ENCODE measurements at regions not wholly inside any gene's neighbourhood (a gene's known extent, or its start where the extent isn't known, plus 50 kb on each side); places are given as distances from the start of the nearest gene placed in this dataset.
"Not testable (repeated sequence)": the region's sequence is repeated elsewhere in the genome, so short reads cannot be mapped to it uniquely, and the experiment has no call there.

DNA sequence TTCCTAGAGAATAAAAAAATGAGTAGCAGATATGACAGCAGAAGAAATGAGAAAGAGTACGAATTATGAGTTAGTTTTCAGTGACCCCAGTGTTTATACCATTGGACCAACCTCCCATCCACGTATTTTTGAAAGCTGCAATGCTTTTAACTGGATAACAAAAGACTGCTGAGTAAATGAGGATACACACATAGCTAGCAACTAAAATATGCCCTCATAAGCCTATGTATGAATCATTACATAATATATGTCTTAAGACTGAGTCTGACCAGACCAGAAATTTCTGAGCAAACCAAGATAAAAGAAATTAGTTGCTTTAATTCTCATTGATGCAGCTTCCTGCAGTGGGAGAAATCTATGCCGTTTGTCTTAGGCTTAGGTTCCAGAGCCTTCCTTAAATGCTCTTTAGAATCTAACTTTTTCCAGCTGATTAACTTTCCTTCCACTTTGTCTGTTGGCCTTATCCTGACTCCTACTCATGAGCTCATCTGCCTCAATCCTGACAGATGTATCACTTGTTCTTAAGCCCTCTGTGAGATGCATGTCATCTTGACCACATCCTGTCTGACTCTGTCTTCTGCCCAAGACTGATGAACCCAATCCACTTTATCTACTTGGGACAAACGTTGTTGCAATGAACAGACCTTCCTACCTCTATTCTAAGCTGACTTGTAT is 301.4 kb upstream of the AADAT start:
- DNase-seq: no peak

- no peak for DNase-seq
Observed at GRCh38 chr4:170389411-170389810, 299.7 kb upstream of the AADAT start.

DNA sequence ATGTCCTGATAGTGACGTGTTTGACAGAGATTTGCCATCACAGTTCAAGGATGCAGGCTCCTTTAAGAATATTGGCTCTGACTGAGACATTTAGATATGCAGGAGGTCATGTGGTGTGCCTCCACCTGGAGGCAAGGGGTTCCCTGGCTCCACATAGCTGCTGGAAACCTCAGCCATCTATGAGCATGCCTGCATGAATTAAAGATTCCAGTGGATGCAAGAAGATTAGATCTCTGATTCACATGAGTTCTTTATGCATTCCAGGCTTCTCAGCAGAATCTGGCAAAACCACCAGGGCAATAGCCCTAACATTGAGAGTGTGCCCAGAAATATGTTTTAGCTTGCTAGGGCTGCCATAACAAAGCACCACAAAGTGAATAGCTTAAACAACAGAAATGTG is 298.5 kb upstream of the AADAT start:
- DNase-seq: no peak

- no peak for DNase-seq
Observed at GRCh38 chr4:170386971-170387370, 297.2 kb upstream of the AADAT start.

- no peak for DNase-seq
Observed at GRCh38 chr4:170386511-170386910, 296.8 kb upstream of the AADAT start.

- DNase-seq: no peak
Observed at GRCh38 chr4:170374770-170375169, 285.0 kb upstream of the AADAT start.

DNA sequence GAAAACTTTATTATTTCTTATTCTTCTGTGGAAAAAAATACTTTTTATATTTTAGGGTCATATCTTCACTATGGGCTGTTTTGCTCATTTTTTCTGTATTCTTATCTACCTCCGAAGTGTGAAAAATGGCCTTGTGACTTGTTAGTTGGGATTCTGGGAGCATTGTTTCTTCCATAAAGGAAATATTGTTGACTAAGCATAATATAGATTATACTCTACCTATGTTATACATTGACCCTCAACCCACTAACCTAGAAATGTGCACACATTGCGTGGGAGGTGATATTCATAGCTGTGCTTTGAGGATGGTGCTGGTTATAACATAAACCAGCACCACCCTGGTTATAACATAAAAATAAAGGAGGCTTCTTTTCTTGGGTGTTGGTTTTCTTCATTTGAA is 259.2 kb upstream of the AADAT start:
- no peak for DNase-seq

DNA sequence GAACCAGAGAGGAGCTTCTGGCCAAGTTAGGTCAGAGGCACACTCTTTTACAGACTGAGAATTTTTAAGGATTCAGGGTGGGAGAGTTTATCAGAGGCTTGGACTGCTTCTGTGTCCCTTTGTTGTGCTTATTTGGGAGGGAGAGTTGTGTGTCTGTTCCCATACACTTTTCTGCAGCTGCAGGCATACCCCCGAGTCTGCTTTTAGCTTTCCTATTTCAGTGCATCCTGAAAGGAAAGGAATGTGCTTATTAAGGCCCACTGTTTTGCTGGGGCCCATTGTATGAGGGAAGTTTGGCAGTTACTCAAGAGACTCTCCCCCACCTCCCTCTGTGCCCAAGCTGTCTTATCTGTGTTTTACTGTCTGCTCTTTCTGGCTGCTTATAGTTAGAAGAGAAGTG is 257.4 kb upstream of the AADAT start:
- not testable (repeated sequence) for DNase-seq

- no peak for DNase-seq
Observed at GRCh38 chr4:170339522-170339921, 249.8 kb upstream of the AADAT start.

GRCh38 chr4:170336238-170336775 is 246.6 kb upstream of the AADAT start:
- DNase-seq: no peak

GRCh38 chr4:170325599-170325998 is 235.8 kb upstream of the AADAT start:
- DNase-seq: no peak

- DNase-seq: no peak
Observed at GRCh38 chr4:170323623-170324022, 233.9 kb upstream of the AADAT start.

DNA sequence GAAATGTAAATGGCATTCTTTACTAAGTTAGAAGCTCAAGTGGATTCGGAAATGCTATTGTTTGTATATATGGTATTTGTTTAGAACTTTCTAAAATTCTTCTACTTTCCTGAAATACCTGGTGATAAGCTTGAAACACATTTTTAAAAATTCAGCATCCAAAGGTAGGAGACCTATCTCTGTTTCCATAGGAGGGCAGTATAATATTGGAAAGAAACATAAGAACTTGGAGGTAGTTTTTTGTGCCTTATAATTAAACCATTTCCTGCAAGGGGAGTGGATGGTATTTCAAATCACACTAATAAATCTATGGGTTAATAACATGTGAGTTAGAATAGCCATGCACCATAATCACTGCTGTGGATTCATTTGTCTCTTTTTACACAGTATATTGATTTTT is 217.4 kb upstream of the AADAT start:
- DNase-seq: no peak

DNA sequence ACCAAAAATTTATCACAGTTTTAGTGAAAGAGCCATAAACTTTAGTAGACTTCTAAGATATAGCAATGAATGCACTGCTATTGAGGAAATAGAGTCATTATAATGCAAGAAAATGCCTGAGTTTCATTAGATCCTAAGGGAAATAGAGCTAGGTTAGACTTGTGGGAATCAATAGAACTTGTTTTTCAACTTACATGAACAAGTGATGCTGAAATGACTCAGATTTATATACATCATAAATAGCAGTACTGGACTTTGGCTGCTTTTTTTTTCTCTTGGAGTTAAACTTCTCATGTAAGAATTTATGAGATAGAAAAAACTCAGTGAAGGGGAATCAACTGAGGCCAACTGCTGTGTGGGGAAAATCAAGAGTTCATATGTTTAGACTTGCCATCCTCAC is 216.5 kb upstream of the AADAT start:
- no peak for DNase-seq

DNA sequence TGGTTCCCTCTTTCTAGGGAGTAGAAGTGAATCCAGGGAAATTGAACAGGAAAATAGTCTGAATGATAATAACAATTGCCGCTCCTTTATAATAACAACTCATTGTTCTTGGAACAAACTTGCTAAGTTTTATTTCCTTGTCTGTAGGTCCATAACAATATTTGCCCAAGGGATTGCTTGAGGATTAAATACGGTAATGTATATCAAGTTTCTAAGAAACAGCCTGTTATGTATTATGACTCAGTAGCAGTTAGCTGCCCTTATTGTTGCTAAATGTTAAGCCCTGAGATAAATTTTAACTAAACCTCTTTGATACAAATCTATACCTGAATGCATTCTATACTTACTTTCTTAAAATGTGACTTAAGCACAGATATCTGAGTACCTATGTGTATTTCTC is 215.9 kb upstream of the AADAT start:
- no peak for DNase-seq

DNA sequence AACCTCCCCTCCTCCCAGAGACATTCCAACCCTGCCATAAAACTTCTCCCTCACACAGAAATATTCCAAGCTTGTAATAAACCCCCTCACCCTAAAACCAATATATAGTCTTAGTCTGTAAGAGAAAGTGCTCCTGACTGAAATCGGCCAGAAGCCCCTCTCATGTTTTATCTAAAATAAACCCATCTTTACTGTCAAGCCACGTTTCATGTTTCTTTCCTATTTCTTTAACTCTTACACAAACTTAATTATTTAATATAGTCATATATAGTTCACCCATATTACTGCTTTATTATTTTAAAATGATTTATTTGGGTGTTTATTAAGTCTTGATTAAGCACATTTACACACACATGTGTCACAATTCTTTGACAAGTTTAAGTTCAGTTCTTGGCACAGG is 191.3 kb upstream of the AADAT start:
- no peak for DNase-seq

DNA sequence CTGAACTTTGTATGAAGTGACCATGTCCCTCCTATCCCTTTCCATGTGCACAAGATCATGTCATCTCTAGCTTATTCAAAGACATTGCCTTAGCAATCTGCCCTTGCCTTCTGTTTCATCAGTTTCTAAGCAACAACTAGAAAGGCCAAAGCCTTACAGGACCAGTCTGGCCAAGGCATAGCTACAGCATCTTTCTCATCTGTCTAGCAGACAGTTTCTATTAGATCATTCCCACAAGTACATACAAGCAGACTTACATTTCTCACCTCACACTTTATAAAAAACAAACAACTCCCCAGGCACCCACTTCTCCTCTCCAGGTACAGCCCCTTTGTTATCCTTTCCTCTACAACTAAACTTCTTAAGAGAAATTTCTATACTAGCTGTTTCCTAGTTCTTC is 188.7 kb upstream of the AADAT start:
- DNase-seq: no peak

DNA sequence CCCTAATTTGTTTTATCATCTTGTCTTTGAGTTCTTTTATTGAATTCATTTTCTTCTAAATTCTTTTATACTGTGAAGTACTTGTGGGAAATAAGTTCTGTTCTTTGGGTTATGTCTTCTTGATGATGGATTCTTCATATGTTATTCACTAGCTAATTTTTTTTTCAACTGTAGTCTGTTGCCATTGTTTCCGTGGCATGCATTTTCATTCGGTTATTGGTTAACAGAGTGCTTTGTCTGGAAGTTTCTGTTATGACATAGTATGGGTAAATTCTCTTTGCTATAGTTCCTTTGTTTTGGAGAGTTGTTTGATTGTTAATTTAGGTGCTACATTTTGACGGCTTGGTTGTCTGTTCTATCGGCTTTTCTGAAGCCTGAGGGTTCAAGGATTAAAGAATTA is 184.9 kb upstream of the AADAT start:
- no peak for DNase-seq

DNA sequence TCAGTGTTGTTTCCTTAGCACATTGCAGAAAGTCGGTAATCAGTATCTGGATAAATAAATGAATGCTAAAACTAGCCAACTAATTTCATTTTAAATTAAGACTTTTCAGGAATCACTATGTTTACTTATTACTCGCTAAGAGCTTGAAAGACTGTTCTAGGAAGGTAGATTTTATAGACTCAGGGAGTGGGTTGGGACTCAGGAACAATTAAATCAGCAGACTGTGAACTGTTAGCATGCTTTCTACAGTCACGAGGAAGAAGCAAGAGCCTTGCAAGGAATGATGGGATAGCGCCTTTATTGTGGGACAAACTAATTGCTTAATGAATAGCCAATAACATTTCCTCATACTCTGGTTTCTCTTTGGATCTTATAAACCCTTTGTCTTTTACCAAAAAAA is 183.2 kb upstream of the AADAT start:
- DNase-seq: no peak

DNA sequence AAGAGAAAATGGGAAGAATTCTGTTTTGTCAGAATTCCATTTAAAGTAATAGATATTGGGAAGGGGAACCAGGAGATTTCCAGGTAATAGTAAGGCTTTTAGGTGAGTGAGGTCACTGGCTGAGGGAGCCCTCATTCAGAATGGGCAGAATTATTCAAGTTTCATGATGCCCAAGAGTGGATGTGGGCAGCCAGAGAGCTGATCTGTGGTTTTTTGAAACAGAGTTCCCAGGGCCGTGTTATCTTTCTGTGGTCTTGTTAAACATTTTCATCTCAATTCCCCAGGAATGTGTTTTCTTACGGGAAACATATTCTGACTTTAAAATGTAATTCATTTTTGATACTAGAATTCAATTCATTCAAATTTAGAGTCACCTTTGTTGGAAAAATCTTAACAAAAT is 182.0 kb upstream of the AADAT start:
- no peak for DNase-seq

- DNase-seq: no peak
Observed at GRCh38 chr4:170270628-170271027, 180.9 kb upstream of the AADAT start.

DNA sequence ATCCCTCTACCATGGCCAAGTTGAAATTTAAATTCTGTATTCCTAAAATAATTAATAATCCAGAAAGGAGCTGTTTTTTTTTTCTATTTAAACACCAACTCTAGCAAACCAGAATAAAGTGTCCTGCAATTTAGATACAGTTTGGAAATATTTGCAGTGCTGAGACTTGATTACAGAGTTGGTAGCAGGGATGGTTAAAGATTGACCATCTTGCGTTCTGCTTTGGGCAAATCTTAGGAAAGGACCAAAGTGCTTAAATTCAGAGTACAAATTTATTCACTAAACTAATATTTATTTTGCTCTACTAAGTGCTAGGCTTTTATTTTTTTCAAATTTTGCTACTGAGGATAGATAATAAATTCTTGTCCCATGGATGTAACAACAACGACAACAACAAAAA is 180.2 kb upstream of the AADAT start:
- no peak for DNase-seq

- peak; percentile 76 to 78 for DNase-seq
Observed at GRCh38 chr4:170259631-170260153, 169.9 kb upstream of the AADAT start.

- DNase-seq: no peak
Observed at GRCh38 chr4:170256807-170257206, 167.1 kb upstream of the AADAT start.

- no peak for DNase-seq
Observed at GRCh38 chr4:170248576-170248975, 158.8 kb upstream of the AADAT start.

Measured in NCI-H1930 (cell line).